HL-60 (cell line): ENCODE measurements at regions not wholly inside any gene's neighbourhood (a gene's known extent, or its start where the extent isn't known, plus 50 kb on each side); places are given as distances from the start of the nearest gene placed in this dataset.

ENCODE experiments used
- DNase-seq, 2 experiments: peaks; one replicate each; pipeline ENCODE4 v3.0.0-alpha.2; 2010 to 2020; ENCODE audit warnings: low read depth in 1 of 2, low spot score in 1 of 2
- H3K27ac ChIP-seq: fragments of 250-450 bp; sonication (Bioruptor Pico); replicated peaks from 2 replicates; pipeline ENCODE4 v1.5.1; 2020; ENCODE audit warnings: mild to moderate bottlenecking, moderate library complexity
- H3K27me3 ChIP-seq: fragments of 250-450 bp; sonication (Bioruptor Pico); 2 replicates; pipeline ENCODE4 v1.5.1; 2021; ENCODE audit warnings: mild to moderate bottlenecking, moderate library complexity; ENCODE audit not compliant: insufficient read depth, poor library complexity, severe bottlenecking
- H3K4me3 ChIP-seq: replicated peaks from 2 replicates; pipeline ENCODE4 v1.5.1; 2011; ENCODE audit warnings: mild to moderate bottlenecking, control low read depth, low read length; ENCODE audit not compliant: insufficient read depth
- GABPA ChIP-seq: IDR thresholded peaks from 2 replicates; pipeline ENCODE4 v1.6.1; 2012; ENCODE audit warnings: low read depth
- POLR2AphosphoS5 ChIP-seq: IDR thresholded peaks from 2 replicates; pipeline ENCODE4 v1.6.1; 2012; ENCODE audit warnings: low read depth
- SPI1 ChIP-seq: IDR thresholded peaks from 2 replicates; pipeline ENCODE4 v1.6.1; 2012; ENCODE audit warnings: low read depth, mild to moderate bottlenecking, borderline replicate concordance
- TF ChIP-seq, protein P1 (sequence below): IDR thresholded peaks from one replicate; pipeline ENCODE4 v1.5.1; 2011; ENCODE audit warnings: low read length, control low read depth, inconsistent platforms; ENCODE audit not compliant: insufficient read depth
- TF ChIP-seq, protein P2 (sequence below): IDR thresholded peaks from 2 replicates; pipeline ENCODE4 v1.6.1; 2012; ENCODE audit warnings: low read depth; ENCODE audit not compliant: insufficient replicate concordance

GRCh38 chr12:118706437-118706836, 274.9 kb upstream of the SRRM4 start:
- Histone ChIP-seq H3K27me3 (no peaks in the 10 kb centered on the region), H3K27ac (no peak overlapping the region), H3K4me3 (no peak overlapping the region)
- no peak for DNase-seq
- TF ChIP-seq, protein P1, sequence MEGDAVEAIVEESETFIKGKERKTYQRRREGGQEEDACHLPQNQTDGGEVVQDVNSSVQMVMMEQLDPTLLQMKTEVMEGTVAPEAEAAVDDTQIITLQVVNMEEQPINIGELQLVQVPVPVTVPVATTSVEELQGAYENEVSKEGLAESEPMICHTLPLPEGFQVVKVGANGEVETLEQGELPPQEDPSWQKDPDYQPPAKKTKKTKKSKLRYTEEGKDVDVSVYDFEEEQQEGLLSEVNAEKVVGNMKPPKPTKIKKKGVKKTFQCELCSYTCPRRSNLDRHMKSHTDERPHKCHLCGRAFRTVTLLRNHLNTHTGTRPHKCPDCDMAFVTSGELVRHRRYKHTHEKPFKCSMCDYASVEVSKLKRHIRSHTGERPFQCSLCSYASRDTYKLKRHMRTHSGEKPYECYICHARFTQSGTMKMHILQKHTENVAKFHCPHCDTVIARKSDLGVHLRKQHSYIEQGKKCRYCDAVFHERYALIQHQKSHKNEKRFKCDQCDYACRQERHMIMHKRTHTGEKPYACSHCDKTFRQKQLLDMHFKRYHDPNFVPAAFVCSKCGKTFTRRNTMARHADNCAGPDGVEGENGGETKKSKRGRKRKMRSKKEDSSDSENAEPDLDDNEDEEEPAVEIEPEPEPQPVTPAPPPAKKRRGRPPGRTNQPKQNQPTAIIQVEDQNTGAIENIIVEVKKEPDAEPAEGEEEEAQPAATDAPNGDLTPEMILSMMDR: no peak
- TF ChIP-seq, protein P2, sequence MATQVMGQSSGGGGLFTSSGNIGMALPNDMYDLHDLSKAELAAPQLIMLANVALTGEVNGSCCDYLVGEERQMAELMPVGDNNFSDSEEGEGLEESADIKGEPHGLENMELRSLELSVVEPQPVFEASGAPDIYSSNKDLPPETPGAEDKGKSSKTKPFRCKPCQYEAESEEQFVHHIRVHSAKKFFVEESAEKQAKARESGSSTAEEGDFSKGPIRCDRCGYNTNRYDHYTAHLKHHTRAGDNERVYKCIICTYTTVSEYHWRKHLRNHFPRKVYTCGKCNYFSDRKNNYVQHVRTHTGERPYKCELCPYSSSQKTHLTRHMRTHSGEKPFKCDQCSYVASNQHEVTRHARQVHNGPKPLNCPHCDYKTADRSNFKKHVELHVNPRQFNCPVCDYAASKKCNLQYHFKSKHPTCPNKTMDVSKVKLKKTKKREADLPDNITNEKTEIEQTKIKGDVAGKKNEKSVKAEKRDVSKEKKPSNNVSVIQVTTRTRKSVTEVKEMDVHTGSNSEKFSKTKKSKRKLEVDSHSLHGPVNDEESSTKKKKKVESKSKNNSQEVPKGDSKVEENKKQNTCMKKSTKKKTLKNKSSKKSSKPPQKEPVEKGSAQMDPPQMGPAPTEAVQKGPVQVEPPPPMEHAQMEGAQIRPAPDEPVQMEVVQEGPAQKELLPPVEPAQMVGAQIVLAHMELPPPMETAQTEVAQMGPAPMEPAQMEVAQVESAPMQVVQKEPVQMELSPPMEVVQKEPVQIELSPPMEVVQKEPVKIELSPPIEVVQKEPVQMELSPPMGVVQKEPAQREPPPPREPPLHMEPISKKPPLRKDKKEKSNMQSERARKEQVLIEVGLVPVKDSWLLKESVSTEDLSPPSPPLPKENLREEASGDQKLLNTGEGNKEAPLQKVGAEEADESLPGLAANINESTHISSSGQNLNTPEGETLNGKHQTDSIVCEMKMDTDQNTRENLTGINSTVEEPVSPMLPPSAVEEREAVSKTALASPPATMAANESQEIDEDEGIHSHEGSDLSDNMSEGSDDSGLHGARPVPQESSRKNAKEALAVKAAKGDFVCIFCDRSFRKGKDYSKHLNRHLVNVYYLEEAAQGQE: no peak
- TF ChIP-seq SPI1 (no peak), POLR2AphosphoS5 (no peak), GABPA (no peak)

DNA sequence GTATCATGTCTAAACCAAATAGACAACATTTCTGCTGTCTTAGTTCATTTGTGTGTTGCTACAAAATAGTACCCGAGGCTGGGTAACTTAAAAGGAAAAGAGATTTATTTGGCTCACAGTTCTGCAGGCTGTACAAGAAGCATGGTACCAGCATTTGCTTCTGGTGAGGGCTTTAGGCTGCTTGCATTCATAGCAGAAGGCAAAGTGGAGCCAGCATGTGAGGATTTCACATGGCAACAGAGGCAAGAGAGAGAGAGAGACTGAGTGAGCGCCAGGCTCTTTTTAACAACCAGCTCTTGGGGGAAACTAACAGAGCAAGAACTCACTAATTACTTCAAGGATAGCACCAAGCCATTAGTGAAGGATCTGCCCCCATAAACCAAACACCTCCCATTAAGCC, 271.4 kb upstream of the SRRM4 start:
- TF ChIP-seq SPI1: no peak
- TF ChIP-seq, protein P1: no peak
- TF ChIP-seq, protein P2: no peak
- TF ChIP-seq GABPA: no peak
- no peak for TF ChIP-seq POLR2AphosphoS5
- H3K4me3 ChIP-seq: no peak overlapping the region
- no peak for DNase-seq
- H3K27me3 ChIP-seq: no peaks in the 10 kb centered on the region
- H3K27ac ChIP-seq: no peak overlapping the region

GRCh38 chr12:118711185-118711584, 270.2 kb upstream of the SRRM4 start:
- Histone ChIP-seq H3K4me3 (no peak overlapping the region), H3K27me3 (no peaks in the 10 kb centered on the region), H3K27ac (no peak overlapping the region)
- DNase-seq: no peak
- no peak for TF ChIP-seq SPI1
- TF ChIP-seq, protein P2: no peak
- TF ChIP-seq GABPA: no peak
- TF ChIP-seq POLR2AphosphoS5: no peak
- TF ChIP-seq, protein P1: no peak
